Testis (tissue), 2 donors: ENCODE measurements at regions not wholly inside any gene's neighbourhood (a gene's known extent, or its start where the extent isn't known, plus 50 kb on each side); places are given as distances from the start of the nearest gene placed in this dataset.

Source experiments
- DNase-seq: peaks from one replicate; pipeline ENCODE4 v3.0.0-alpha.2; 2019
- H3K27ac ChIP-seq, 2 donors: fragments of 200-600 bp; sonication (generic); one replicate each; pipeline ENCODE4 v1.5.1; 2019
- H3K27me3 ChIP-seq: fragments of 200-600 bp; sonication (generic); one replicate; pipeline ENCODE4 v1.5.1; 2019
- H3K36me3 ChIP-seq: fragments of 200-600 bp; sonication (generic); one replicate; pipeline ENCODE4 v1.5.1; 2017; ENCODE audit warnings: low read depth; ENCODE audit errors: missing control alignments
- H3K4me1 ChIP-seq: fragments of 200-600 bp; sonication (generic); one replicate; pipeline ENCODE4 v1.5.1; 2019
- H3K4me3 ChIP-seq, 2 donors: fragments of 200-600 bp; sonication (generic); one replicate each; pipeline ENCODE4 v1.5.1; 2017 to 2019
- H3K9me3 ChIP-seq: fragments of 200-600 bp; sonication (generic); one replicate; pipeline ENCODE4 v1.5.1; 2017
- POLR2A ChIP-seq: fragments of 450-650 bp; IDR thresholded peaks from one replicate; pipeline ENCODE4 v1.6.1; 2017; ENCODE audit warnings: antibody characterized with exemption, mild to moderate bottlenecking, moderate library complexity
- WGBS, 2 donors: methylation state at CpG; one replicate each; pipeline ENCODE4 v1.1.5; 2018; 5-methylcytosine and 5-hydroxymethylcytosine counted together
- intact Hi-C: fragments of 100-400 bp; cut with DNase I; formaldehyde crosslinking; loops from one replicate; pipeline ENCODE4 v1.15.1; 2023; ENCODE audit warnings: low total_unique reads
- TF ChIP-seq, protein P1 (sequence below), 3 experiments: fragments of 450-650 bp in 2 of 3; fragments of 200-600 bp in 1 of 3; sonication (generic) in 1 of 3; IDR thresholded peaks; one replicate each; pipeline ENCODE4 v1.5.1; 2016 to 2019; ENCODE audit warnings: antibody characterized with exemption in 3 of 3, mild to moderate bottlenecking in 2 of 3, moderate library complexity in 1 of 3

DNA sequence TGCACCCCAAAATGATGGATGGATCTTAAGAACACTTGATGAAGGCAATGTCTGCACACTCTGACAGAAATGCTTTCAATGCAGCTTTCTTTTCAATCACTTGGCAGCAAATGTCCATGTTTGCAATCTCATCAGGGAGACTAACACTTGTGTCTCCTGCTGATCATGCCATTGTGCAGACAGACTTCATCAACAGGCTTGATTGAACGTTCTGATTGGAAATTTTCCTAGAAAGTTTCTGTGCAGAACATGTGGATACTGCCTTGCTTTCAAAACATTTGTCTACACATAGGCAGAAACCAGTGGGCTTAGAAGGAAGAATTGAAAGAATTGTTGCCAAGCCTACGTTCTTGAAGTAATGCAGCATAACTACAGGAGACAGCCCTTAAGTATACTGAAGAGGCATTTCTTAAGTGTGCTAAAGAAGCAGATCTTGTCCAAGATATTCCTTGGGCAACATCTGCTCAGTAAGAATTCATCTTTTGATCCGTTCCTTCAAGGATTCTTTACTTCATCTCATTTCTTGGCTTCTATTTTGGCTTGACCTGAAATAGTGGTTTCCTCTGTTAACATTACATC lies 120.4 kb upstream of the PLCB4 start:
- intact Hi-C loops: no loop called here
- Histone ChIP-seq H3K4me3 (no peak overlapping the region), H3K27me3 (no peaks in the 10 kb centered on the region), H3K4me1 (peaks cover 10% of the 10 kb centered on the region), H3K9me3 (no peaks in the 10 kb centered on the region), H3K27ac (no peak overlapping the region), H3K36me3 (no peaks in the 10 kb centered on the region)
- 72 to 80% methylated on average over 3 of the region's 3 CpGs for WGBS, 2 donors
- DNase-seq: no peak
- TF ChIP-seq POLR2A: no peak
- TF ChIP-seq, protein P1, sequence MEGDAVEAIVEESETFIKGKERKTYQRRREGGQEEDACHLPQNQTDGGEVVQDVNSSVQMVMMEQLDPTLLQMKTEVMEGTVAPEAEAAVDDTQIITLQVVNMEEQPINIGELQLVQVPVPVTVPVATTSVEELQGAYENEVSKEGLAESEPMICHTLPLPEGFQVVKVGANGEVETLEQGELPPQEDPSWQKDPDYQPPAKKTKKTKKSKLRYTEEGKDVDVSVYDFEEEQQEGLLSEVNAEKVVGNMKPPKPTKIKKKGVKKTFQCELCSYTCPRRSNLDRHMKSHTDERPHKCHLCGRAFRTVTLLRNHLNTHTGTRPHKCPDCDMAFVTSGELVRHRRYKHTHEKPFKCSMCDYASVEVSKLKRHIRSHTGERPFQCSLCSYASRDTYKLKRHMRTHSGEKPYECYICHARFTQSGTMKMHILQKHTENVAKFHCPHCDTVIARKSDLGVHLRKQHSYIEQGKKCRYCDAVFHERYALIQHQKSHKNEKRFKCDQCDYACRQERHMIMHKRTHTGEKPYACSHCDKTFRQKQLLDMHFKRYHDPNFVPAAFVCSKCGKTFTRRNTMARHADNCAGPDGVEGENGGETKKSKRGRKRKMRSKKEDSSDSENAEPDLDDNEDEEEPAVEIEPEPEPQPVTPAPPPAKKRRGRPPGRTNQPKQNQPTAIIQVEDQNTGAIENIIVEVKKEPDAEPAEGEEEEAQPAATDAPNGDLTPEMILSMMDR (IDR thresholded peaks at IDR 0.05): no peak

DNA sequence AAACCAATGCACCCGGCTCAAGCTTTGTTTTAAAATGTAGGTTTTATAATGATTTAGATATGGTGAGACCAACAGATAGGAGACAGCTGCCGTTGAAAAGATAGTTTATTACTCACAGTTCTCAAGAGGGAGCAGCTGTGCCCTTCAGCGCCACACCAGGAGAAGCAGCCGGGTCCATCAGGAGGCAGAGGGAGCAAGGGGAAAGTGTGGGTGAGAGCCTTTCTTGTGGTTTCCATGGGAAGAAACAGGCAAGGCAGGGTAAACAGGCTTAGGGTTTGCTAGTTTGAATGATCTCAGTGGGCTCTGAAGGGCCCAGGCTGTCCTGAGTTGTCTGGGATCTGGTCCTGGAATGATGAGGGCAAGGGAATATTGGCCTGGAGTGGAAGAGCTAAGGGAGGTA lies 117.7 kb upstream of the PLCB4 start:
- WGBS, 2 donors: 94% methylated on average over 4 of the region's 4 CpGs
- no peaks in the 10 kb centered on the region for H3K36me3 ChIP-seq
- no peak overlapping the region for H3K27ac ChIP-seq
- no peaks in the 10 kb centered on the region for H3K27me3 ChIP-seq
- no peaks in the 10 kb centered on the region for H3K9me3 ChIP-seq
- no peak for DNase-seq
- no peak overlapping the region for H3K4me3 ChIP-seq
- intact Hi-C loops: no loop called here
- peaks cover 8% of the 10 kb centered on the region for H3K4me1 ChIP-seq
- TF ChIP-seq POLR2A: no peak
- TF ChIP-seq, protein P1 (IDR thresholded peaks at IDR 0.05): no peak

DNA sequence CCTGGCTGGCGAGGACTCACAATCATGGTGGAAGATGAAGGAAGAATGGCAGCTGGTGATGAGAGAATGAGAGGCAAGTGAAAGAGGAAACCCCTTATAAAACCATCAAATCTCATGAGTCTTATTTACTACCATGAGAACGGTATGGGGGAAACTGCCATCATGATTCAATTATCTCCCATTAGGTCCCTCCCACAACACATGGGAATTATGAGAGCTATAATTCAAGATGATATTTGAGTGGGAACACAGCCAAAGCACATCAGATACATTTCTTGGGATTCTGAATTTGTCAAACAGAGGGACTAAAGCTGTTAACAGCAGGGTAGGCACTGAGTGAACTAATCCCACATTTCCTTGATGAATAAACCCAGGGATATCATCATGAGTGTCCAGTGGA lies 116.2 kb upstream of the PLCB4 start:
- no peak for DNase-seq
- no peak overlapping the region for H3K4me3 ChIP-seq
- H3K27me3 ChIP-seq: no peaks in the 10 kb centered on the region
- no peak overlapping the region for H3K27ac ChIP-seq
- intact Hi-C loops: no loop called here
- H3K4me1 ChIP-seq: no peaks in the 10 kb centered on the region
- TF ChIP-seq, protein P1 (IDR thresholded peaks at IDR 0.05): no peak
- TF ChIP-seq POLR2A: no peak
- whole genome bisulfite sequencing, 2 donors: 79 to 82% methylated on average over 2 of the region's 2 CpGs
- no peaks in the 10 kb centered on the region for H3K9me3 ChIP-seq
- H3K36me3 ChIP-seq: no peaks in the 10 kb centered on the region

DNA sequence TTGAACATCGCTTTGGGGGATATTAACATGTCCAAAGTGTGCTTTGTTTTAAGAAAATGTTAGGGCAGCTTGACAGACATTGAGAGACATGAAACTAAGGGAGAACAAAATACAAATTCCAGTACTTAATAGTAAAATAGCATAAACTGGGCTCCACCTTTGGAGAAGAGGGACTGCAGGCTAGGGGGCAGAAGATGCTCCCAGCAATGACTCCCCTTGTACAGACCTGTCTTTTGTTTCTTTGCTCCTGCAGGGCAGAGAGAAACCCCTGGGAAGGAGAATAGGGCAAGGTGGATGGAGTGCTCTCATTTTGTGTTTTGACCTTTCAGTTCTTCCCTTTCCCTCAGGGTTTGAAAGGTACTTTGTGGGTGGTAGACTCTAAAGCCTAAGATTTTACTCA lies 115.6 kb upstream of the PLCB4 start:
- H3K36me3 ChIP-seq: no peaks in the 10 kb centered on the region
- DNase-seq: no peak
- H3K4me1 ChIP-seq: no peaks in the 10 kb centered on the region
- H3K9me3 ChIP-seq: no peaks in the 10 kb centered on the region
- H3K4me3 ChIP-seq: no peak overlapping the region
- intact Hi-C loops: no loop called here
- WGBS, 2 donors: 95 to 97% methylated on average over 1 of the region's 1 CpG
- H3K27me3 ChIP-seq: no peaks in the 10 kb centered on the region
- TF ChIP-seq, protein P1 (IDR thresholded peaks at IDR 0.05): no peak
- TF ChIP-seq POLR2A: no peak
- no peak overlapping the region for H3K27ac ChIP-seq

DNA sequence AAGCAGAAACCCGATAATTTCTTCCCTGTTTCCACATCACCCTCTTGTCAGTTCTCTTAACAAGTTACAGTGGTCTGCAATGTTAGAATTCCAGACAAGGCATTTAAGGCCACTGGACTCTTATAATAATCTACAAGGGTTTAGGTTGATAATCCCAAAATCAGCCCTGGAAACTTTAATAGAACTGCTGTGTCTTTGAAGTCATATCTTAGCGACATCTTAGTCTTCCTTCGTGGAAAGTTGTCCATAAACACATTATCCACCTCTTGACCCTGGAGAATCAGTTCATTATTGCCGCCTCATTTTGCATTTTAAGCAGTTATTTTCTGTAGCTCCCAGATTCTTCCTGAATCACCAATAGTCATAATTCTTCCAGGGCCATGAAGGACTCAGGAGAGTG lies 108.6 kb upstream of the PLCB4 start:
- Histone ChIP-seq H3K4me1 (no peaks in the 10 kb centered on the region), H3K27me3 (no peaks in the 10 kb centered on the region), H3K4me3 (no peak overlapping the region), H3K9me3 (no peaks in the 10 kb centered on the region), H3K27ac (no peak overlapping the region), H3K36me3 (no peaks in the 10 kb centered on the region)
- no peak for TF ChIP-seq POLR2A
- TF ChIP-seq, protein P1 (IDR thresholded peaks at IDR 0.05): no peak
- no peak for DNase-seq
- intact Hi-C loops: no loop called here
- WGBS, 2 donors: 91 to 92% methylated on average over 4 of the region's 4 CpGs
